T-helper 17 cell (primary cell): ENCODE measurements at regions not wholly inside any gene's neighbourhood (a gene's known extent, or its start where the extent isn't known, plus 50 kb on each side); places are given as distances from the start of the nearest gene placed in this dataset.
"Not testable (repeated sequence)": the region's sequence is repeated elsewhere in the genome, so short reads cannot be mapped to it uniquely, and the experiment has no call there.

Experiments
- ATAC-seq: fragments of 150-1000 bp; cut with Tn5 transposase; 2 replicates; pipeline ENCODE4 v1.10.0; 2021; ENCODE audit warnings: mild to moderate bottlenecking, moderate library complexity
- DNase-seq, 3 donors: peaks; one replicate each; pipeline versions ENCODE4 v3.0.0 to v3.0.0-alpha.2; 2020 to 2021
- H3K9me3 ChIP-seq: one replicate; pipeline ENCODE4 v1.7.0; 2013; ENCODE audit warnings: low read length, mild to moderate bottlenecking; ENCODE audit not compliant: control insufficient read depth, poor library complexity, severe bottlenecking
- H3K27ac Mint-ChIP-seq: one replicate; pipeline ENCODE4 v1.8.0; 2022; ENCODE audit warnings: mild to moderate bottlenecking, moderate library complexity, mixed read lengths
- H3K27me3 Mint-ChIP-seq: one replicate; pipeline ENCODE4 v1.8.0; 2022; ENCODE audit warnings: mixed read lengths
- H3K36me3 Mint-ChIP-seq: one replicate; pipeline ENCODE4 v1.8.0; 2022; ENCODE audit warnings: low read depth, mixed read lengths
- H3K4me1 Mint-ChIP-seq: one replicate; pipeline ENCODE4 v1.8.0; 2022; ENCODE audit warnings: mild to moderate bottlenecking, mixed read lengths
- H3K4me3 Mint-ChIP-seq: one replicate; pipeline ENCODE4 v1.8.0; 2022; ENCODE audit warnings: mild to moderate bottlenecking, moderate library complexity, mixed read lengths

DNA sequence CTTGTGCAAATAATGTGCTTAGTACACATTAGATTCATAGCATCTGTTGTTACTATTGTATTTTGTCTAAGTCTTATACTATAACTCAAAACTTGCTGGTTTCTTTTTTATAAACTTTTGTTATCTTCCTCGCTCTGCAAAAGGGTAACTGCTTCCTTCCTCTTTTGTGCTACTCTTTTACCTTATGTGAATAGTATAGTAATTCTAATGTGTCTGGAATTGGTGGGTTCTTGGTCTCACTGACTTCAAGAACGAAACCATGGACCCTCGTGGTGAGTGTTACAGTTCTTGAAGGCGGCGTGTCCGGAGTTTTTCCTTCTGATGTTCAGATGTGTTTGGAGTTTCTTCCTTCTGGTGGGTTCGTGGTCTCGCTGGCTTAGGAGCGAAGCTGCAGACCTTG lies 563.1 kb upstream of the LUZP2 start:
- no peak for DNase-seq
- H3K4me1 Mint-ChIP-seq = no peaks in the 10 kb centered on the region
- no peak overlapping the region for H3K4me3 Mint-ChIP-seq
- no peaks in the 10 kb centered on the region for H3K36me3 Mint-ChIP-seq
- no peaks in the 10 kb centered on the region for H3K27me3 Mint-ChIP-seq
- H3K9me3 ChIP-seq = no peaks in the 10 kb centered on the region
- no peak for ATAC-seq
- H3K27ac Mint-ChIP-seq = no peak overlapping the region

DNA sequence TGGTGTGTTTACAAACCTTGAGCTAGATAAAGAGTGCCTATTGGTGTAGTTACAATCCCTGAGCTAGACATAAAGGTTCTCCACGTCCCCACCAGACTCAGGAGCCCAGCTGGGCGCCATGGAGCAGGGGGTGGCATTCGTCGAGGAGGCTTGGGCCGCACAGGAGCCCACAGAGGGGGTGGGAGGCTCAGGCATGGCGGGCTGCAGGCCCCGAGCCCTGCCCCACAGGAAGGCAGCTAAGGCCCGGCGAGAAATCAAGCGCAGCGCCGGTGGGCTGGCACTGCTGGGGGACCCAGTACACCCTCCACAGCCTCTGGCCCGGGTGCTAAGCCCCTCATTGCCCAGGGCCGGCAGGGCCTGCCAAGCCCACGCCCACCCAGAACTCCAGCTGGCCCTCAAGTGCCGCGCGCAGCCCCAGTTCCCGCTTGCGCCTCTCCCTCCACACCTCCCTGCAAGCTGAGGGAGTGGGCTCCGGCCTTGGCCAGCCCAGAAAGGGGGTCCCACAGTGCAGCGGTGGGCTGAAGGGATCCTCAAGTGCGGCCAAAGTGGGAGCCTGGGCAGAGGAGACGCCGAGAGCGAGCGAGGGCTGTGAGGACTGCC lies 562.1 kb upstream of the LUZP2 start:
- not testable (repeated sequence) for ATAC-seq, H3K9me3 ChIP-seq, H3K27ac Mint-ChIP-seq, H3K36me3 Mint-ChIP-seq, H3K4me1 Mint-ChIP-seq, DNase-seq, H3K27me3 Mint-ChIP-seq, H3K4me3 Mint-ChIP-seq

DNA sequence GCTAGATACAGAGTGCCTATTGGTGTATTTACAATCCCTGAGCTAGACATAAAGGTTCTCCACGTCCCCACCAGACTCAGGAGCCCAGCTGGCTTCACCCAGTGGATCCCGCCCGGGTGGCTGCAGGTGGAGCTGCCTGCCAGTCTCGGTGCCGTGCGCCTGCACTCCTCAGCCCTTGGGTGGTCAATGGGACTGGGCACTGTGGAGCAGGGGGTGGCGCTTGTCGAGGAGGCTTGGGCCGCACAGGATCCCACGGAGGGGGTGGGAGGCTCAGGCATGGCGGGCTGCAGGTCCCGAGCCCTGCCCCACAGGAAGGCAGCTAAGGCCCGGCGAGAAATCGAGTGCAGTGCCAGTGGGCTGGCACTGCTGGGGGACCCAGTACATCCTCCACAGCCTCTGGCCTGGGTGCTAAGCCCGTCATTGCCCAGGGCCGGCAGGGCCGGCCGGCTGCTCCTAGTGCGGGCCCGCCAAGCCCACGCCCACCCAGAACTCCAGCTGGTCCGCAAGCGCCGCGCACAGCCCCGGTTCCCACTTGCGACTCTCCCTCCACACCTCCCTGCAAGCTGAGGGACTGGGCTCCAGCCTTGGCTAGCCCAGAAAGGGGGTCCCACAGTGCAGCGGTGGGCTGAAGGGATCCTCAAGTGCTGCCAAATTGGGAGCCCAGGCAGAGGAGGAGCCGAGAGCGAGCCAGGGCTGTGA lies 554.6 kb upstream of the LUZP2 start:
- DNase-seq, H3K4me3 Mint-ChIP-seq, H3K9me3 ChIP-seq, H3K27me3 Mint-ChIP-seq, H3K27ac Mint-ChIP-seq, H3K4me1 Mint-ChIP-seq, H3K36me3 Mint-ChIP-seq, ATAC-seq: not testable (repeated sequence)

GRCh38 chr11:23944923-23945322 lies 551.9 kb upstream of the LUZP2 start:
- H3K4me3 Mint-ChIP-seq = no peak overlapping the region
- H3K9me3 ChIP-seq = no peaks in the 10 kb centered on the region
- no peaks in the 10 kb centered on the region for H3K27me3 Mint-ChIP-seq
- no peaks in the 10 kb centered on the region for H3K4me1 Mint-ChIP-seq
- DNase-seq (no peak), ATAC-seq (no peak)
- no peaks in the 10 kb centered on the region for H3K36me3 Mint-ChIP-seq
- H3K27ac Mint-ChIP-seq = no peak overlapping the region

- Mint-ChIP-seq H3K4me3 (no peak overlapping the region), H3K27me3 (no peaks in the 10 kb centered on the region), H3K4me1 (no peaks in the 10 kb centered on the region), H3K36me3 (no peaks in the 10 kb centered on the region), H3K27ac (no peak overlapping the region)
- ATAC-seq = no peak
- no peak for DNase-seq
- H3K9me3 ChIP-seq = no peaks in the 10 kb centered on the region
Observed at GRCh38 chr11:23947883-23948282, 549.0 kb upstream of the LUZP2 start.

DNA sequence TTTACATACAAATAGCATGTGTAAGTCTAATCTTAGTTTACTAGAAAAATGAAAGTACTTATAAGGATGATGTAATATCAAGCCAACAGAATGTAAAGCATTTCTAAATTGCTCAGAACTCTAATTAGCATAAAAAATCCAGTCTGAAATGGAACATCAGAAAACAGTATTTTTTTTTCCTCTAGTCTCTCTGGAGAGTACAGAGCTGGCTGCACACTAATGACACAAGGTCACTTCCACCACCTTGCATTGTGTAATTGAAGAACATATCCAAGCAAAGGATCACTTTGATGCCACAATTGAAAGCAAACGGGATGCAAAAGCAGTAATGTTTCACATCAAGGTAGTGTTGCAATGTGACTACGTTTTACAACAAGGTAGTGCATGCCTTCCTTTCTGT lies 548.0 kb upstream of the LUZP2 start:
- H3K9me3 ChIP-seq = no peaks in the 10 kb centered on the region
- ATAC-seq = no peak
- Mint-ChIP-seq H3K4me3 (no peak overlapping the region), H3K36me3 (no peaks in the 10 kb centered on the region), H3K27ac (no peak overlapping the region), H3K4me1 (no peaks in the 10 kb centered on the region), H3K27me3 (no peaks in the 10 kb centered on the region)
- no peak for DNase-seq

GRCh38 chr11:23953951-23954710 lies 542.7 kb upstream of the LUZP2 start:
- DNase-seq (no peak), ATAC-seq (no peak)
- H3K9me3 ChIP-seq = no peaks in the 10 kb centered on the region
- no peak overlapping the region for H3K4me3 Mint-ChIP-seq
- H3K36me3 Mint-ChIP-seq = no peaks in the 10 kb centered on the region
- no peaks in the 10 kb centered on the region for H3K27me3 Mint-ChIP-seq
- H3K4me1 Mint-ChIP-seq = no peaks in the 10 kb centered on the region
- no peak overlapping the region for H3K27ac Mint-ChIP-seq

GRCh38 chr11:23954730-23955129 lies 542.1 kb upstream of the LUZP2 start:
- Mint-ChIP-seq H3K27me3 (no peaks in the 10 kb centered on the region), H3K36me3 (no peaks in the 10 kb centered on the region), H3K27ac (no peak overlapping the region), H3K4me1 (no peaks in the 10 kb centered on the region), H3K4me3 (no peak overlapping the region)
- DNase-seq (no peak), ATAC-seq (no peak)
- no peaks in the 10 kb centered on the region for H3K9me3 ChIP-seq

GRCh38 chr11:23956586-23956985 lies 540.3 kb upstream of the LUZP2 start:
- no peak overlapping the region for H3K27ac Mint-ChIP-seq
- H3K9me3 ChIP-seq = no peaks in the 10 kb centered on the region
- H3K36me3 Mint-ChIP-seq = no peaks in the 10 kb centered on the region
- H3K4me1 Mint-ChIP-seq = no peaks in the 10 kb centered on the region
- H3K27me3 Mint-ChIP-seq = no peaks in the 10 kb centered on the region
- DNase-seq (no peak), ATAC-seq (no peak)
- no peak overlapping the region for H3K4me3 Mint-ChIP-seq

DNA sequence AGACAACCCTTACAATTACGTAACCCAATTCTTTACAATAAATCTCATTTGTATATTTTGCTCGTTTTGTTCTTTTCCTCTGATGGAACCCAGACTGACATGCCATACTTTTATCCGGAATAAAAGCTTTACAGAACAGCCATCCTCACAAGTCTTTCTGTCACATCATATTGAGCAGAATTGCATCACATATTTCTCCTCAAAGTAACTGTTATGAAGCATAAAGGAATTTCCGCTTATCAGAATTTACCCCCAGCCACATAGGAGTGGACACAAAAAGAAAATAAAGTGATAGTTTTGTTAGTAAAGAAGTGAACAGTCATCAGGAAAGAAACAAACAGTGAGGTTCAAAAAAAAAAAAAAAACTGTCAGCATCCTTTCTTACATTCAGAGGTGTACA lies 539.5 kb upstream of the LUZP2 start:
- no peaks in the 10 kb centered on the region for H3K36me3 Mint-ChIP-seq
- DNase-seq (no peak), ATAC-seq (no peak)
- H3K4me3 Mint-ChIP-seq = no peak overlapping the region
- no peak overlapping the region for H3K27ac Mint-ChIP-seq
- no peaks in the 10 kb centered on the region for H3K9me3 ChIP-seq
- H3K27me3 Mint-ChIP-seq = no peaks in the 10 kb centered on the region
- no peaks in the 10 kb centered on the region for H3K4me1 Mint-ChIP-seq

GRCh38 chr11:23959462-23959861 lies 537.4 kb upstream of the LUZP2 start:
- no peaks in the 10 kb centered on the region for H3K4me1 Mint-ChIP-seq
- no peaks in the 10 kb centered on the region for H3K9me3 ChIP-seq
- H3K36me3 Mint-ChIP-seq = no peaks in the 10 kb centered on the region
- no peak overlapping the region for H3K27ac Mint-ChIP-seq
- DNase-seq = no peak
- no peaks in the 10 kb centered on the region for H3K27me3 Mint-ChIP-seq
- H3K4me3 Mint-ChIP-seq = no peak overlapping the region
- ATAC-seq = no peak

- no peak overlapping the region for H3K4me3 Mint-ChIP-seq
- H3K4me1 Mint-ChIP-seq = no peaks in the 10 kb centered on the region
Observed at GRCh38 chr11:23961503-23962338, 535.1 kb upstream of the LUZP2 start.

GRCh38 chr11:23973244-23973643 lies 523.6 kb upstream of the LUZP2 start:
- H3K4me3 Mint-ChIP-seq = no peak overlapping the region
- no peaks in the 10 kb centered on the region for H3K9me3 ChIP-seq
- H3K36me3 Mint-ChIP-seq = no peaks in the 10 kb centered on the region
- ATAC-seq (no peak), DNase-seq (no peak)
- no peak overlapping the region for H3K27ac Mint-ChIP-seq
- H3K4me1 Mint-ChIP-seq = no peaks in the 10 kb centered on the region
- no peaks in the 10 kb centered on the region for H3K27me3 Mint-ChIP-seq

More at GRCh38 chr11:23961503-23962338, 535.1 kb upstream of the LUZP2 start:
- ATAC-seq (no peak), DNase-seq (no peak)
- no peaks in the 10 kb centered on the region for H3K27me3 Mint-ChIP-seq
- H3K36me3 Mint-ChIP-seq = no peaks in the 10 kb centered on the region
- no peaks in the 10 kb centered on the region for H3K9me3 ChIP-seq
- no peak overlapping the region for H3K27ac Mint-ChIP-seq
